Testis (tissue), 2 donors: ENCODE measurements at regions not wholly inside any gene's neighbourhood (a gene's known extent, or its start where the extent isn't known, plus 50 kb on each side); places are given as distances from the start of the nearest gene placed in this dataset.

Experiments used
- POLR2A ChIP-seq: fragments of 450-650 bp; IDR thresholded peaks from one replicate; pipeline ENCODE4 v1.6.1; 2017; ENCODE audit warnings: antibody characterized with exemption, mild to moderate bottlenecking, moderate library complexity
- TF ChIP-seq, protein P1 (sequence below), 3 experiments: fragments of 450-650 bp in 2 of 3; fragments of 200-600 bp in 1 of 3; sonication (generic) in 1 of 3; IDR thresholded peaks; one replicate each; pipeline ENCODE4 v1.5.1; 2016 to 2019; ENCODE audit warnings: antibody characterized with exemption in 3 of 3, mild to moderate bottlenecking in 2 of 3, moderate library complexity in 1 of 3

DNA sequence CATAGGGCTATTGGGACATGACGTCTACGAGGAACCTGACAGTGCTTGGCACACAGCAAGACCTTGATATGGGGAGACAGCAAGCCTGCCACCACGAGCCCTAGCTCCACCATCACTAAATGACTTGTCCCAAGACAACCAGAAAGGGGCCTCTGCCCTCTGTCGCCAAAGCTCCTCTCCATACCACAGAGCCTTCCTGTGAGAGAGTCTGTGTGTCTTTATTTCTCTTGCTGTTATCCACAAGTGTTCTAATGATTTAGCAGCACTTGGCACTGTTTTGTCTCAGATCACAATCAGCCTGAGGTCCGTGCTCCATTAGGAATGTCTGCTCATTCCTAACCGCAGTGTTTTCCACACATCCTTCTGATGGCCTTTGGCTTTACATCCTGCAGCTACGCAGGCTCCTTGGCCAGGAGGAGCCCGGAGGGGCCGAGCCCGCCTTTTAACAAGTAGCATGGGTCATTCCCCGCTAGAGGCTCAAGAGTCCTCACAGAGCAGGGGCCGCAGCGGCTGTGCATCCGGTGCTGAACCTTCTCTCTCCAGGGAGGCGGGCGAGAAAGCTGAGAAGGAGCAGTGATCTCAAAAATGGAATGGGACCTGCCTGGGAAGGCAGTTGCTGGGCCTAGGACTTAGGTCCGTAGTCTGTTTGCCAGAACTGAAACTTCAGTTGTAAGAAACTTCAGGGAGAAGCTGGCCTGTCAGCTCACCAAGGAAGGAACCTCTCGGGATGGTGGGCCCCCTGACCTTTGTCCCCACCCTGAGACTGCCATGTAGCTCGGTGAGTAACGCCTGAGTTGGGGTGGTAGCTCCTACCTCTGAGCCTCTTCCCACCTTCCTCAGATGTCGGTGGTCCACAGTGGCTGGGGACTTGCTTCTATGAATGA is 61.1 kb upstream of the HMGB1 start:
- TF ChIP-seq, protein P1, sequence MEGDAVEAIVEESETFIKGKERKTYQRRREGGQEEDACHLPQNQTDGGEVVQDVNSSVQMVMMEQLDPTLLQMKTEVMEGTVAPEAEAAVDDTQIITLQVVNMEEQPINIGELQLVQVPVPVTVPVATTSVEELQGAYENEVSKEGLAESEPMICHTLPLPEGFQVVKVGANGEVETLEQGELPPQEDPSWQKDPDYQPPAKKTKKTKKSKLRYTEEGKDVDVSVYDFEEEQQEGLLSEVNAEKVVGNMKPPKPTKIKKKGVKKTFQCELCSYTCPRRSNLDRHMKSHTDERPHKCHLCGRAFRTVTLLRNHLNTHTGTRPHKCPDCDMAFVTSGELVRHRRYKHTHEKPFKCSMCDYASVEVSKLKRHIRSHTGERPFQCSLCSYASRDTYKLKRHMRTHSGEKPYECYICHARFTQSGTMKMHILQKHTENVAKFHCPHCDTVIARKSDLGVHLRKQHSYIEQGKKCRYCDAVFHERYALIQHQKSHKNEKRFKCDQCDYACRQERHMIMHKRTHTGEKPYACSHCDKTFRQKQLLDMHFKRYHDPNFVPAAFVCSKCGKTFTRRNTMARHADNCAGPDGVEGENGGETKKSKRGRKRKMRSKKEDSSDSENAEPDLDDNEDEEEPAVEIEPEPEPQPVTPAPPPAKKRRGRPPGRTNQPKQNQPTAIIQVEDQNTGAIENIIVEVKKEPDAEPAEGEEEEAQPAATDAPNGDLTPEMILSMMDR (IDR thresholded peaks at IDR 0.05): no peak
- no peak for TF ChIP-seq POLR2A
